ENCODE measurements at regions not wholly inside any gene's neighbourhood (a gene's known extent, or its start where the extent isn't known, plus 50 kb on each side); places are given as distances from the start of the nearest gene placed in this dataset.

GRCh38 chr3:86175593-86176444 lies 815.1 kb downstream of the VGLL3 start:
- ATAC-seq (peak; percentile 65), DNase-seq (no peak)
- Histone ChIP-seq H3K4me3 (no peak overlapping the region), H3K4me1 (ENCODE audit: low read depth) (no peaks in the 10 kb centered on the region), H3K9me3 (no peaks in the 10 kb centered on the region), H3K36me3 (ENCODE audit: low read depth) (no peaks in the 10 kb centered on the region)
- intact Hi-C loops (cut with DNase I, micrococcal nuclease): loop anchor here in 1 of 2 donors (2.0 kb wide), 1 partner anchor 69 kb away; no protein-coding TSS in a partner anchor
- no peak for TF ChIP-seq CTCF (IDR thresholded peaks at IDR 0.05)

- no peaks in the 10 kb centered on the region for H3K4me1 ChIP-seq (ENCODE audit: low read depth)
- no peaks in the 10 kb centered on the region for H3K36me3 ChIP-seq (ENCODE audit: low read depth)
- intact Hi-C loops (cut with DNase I, micrococcal nuclease): loop anchor here in 1 of 2 donors (2.0 kb wide), 1 partner anchor 70 kb away; no protein-coding TSS in a partner anchor
- TF ChIP-seq CTCF (IDR thresholded peaks at IDR 0.05): no peak
- ATAC-seq: peak; percentile 82
- no peak overlapping the region for H3K4me3 ChIP-seq
- DNase-seq: no peak
- H3K9me3 ChIP-seq: no peaks in the 10 kb centered on the region
Measured at GRCh38 chr3:86175051-86175536, 815.9 kb downstream of the VGLL3 start.

GRCh38 chr3:86173401-86173800 lies 817.5 kb downstream of the VGLL3 start:
- Histone ChIP-seq H3K4me1 (ENCODE audit: low read depth) (no peaks in the 10 kb centered on the region), H3K4me3 (no peak overlapping the region), H3K9me3 (no peaks in the 10 kb centered on the region), H3K36me3 (ENCODE audit: low read depth) (no peaks in the 10 kb centered on the region)
- intact Hi-C loops (cut with DNase I, micrococcal nuclease): no loop called here
- ATAC-seq (no peak), DNase-seq (no peak)
- TF ChIP-seq CTCF (IDR thresholded peaks at IDR 0.05): no peak

GRCh38 chr3:86168512-86168911 lies 822.4 kb downstream of the VGLL3 start:
- no peaks in the 10 kb centered on the region for H3K36me3 ChIP-seq (ENCODE audit: low read depth)
- no peak for TF ChIP-seq CTCF (IDR thresholded peaks at IDR 0.05)
- DNase-seq: no peak
- peaks cover 3% of the 10 kb centered on the region for H3K4me1 ChIP-seq (ENCODE audit: low read depth)
- H3K9me3 ChIP-seq: no peaks in the 10 kb centered on the region
- no peak for ATAC-seq
- H3K4me3 ChIP-seq: no peak overlapping the region
- intact Hi-C loops (cut with DNase I, micrococcal nuclease): no loop called here

- DNase-seq (no peak), ATAC-seq (no peak)
- Histone ChIP-seq H3K9me3 (no peaks in the 10 kb centered on the region), H3K4me1 (ENCODE audit: low read depth) (peaks cover 3% of the 10 kb centered on the region), H3K36me3 (ENCODE audit: low read depth) (no peaks in the 10 kb centered on the region), H3K4me3 (no peak overlapping the region)
- intact Hi-C loops (cut with DNase I, micrococcal nuclease): no loop called here
- TF ChIP-seq CTCF (IDR thresholded peaks at IDR 0.05): no peak
Measured at GRCh38 chr3:86162521-86162920, 828.4 kb downstream of the VGLL3 start.

All from mucosa of descending colon (tissue), 3 donors.